HG03135 (cell line): ENCODE measurements at regions not wholly inside any gene's neighbourhood (a gene's known extent, or its start where the extent isn't known, plus 50 kb on each side); places are given as distances from the start of the nearest gene placed in this dataset.

Experiments
- ATAC-seq: cut with Tn5 transposase; IDR thresholded peaks from one replicate; pipeline ENCODE4 v1.9.1; 2021; ENCODE audit warnings: mild to moderate bottlenecking, moderate library complexity; ENCODE audit not compliant: unreplicated experiment

DNA sequence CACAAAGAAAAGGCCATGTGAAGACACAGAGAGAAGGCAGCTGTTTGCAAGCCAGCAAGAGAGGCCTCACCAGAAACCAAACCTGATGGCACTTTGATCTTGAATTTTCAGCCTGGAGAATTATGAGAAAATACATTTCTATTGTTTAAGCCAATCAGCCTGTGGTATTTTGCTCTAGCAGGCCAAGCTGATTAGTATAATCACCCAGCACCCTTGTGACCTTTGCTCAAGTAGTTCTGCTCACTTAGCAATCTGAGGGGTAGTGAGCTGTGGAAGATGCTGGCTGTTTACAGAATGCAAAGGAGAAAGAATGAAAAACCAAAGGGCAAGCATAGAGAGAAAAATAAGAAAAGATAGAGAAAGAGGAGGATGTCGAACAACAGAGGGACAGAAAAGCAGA is 396.4 kb upstream of the BOD1L1 start:
- ATAC-seq, result no peak

DNA sequence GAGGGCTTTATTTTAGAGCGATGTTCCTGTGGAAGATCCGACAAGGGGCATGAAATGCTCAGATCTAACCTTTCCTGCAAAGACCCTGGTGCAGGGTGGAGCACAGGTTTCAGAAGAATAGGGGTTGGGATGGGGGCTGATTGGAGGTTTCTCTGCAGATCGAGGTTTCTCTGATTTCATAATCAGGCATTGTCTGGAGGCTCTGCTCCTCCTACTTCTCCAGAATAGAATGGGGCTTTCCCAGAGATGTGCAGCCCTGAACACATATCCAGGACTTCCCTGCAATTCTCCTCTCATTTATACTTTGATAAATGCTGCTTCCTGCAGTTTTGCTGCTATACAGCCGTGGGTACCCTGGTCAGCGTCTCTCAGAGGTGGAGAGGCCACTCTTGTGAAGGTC is 397.6 kb upstream of the BOD1L1 start:
- ATAC-seq, result no peak

DNA sequence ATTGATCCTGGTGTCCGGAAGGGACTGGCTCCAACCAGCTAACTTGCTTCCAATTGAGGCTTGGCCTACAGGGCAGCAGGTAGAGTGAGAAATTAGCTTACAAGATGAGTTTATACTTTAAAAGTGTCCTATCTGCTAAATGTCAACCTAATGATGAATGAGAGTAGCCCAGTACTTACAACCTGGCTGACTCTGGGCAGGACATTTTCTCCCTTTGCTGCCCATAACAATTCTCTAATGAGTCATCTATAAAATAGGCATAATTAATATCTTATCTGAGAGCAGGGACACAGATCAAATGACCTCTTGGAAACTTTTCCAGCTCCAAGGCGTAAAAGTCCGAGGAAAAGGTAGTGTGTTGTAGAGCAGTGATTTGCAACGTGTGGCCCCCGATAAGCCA is 398.4 kb upstream of the BOD1L1 start:
- ATAC-seq, result no peak

DNA sequence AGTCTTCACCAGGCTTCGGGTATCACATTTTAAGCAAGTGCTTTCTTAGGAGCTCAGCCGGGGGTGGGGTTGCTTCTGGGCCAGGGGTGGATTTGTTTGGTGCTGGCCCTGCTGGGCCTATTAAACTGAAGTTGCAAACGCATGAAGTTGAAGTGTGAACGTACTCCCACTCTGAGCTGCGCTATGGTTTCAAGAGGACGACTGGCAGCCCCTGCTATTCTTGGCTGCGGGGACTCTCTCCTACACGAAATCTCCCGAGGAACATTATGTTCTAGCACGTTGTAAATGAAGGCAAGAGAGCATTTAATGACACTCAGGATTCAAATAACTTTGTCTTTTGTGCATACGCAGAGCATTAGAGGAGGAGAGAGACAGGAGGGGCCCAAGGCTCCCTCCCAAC is 401.3 kb upstream of the BOD1L1 start:
- ATAC-seq, result no peak

DNA sequence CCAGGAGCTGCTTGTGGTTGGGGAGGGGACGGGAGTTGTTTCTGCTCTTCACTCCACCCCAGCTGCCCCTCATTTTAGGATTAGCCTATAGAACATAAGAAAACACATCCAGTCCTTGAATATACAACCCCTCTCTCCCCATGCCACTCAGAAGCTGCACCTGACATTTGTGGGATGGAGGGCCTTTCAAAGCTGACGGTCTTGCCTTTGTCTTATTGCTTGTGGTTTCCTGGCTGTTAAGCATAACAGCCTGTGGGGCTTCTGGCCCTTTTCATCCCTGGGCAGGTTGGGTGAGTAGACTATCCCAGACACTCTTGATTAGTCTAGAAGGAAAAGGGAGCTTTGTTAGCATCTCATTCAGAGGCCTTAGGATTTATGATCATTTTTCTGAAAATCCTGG is 407.6 kb upstream of the BOD1L1 start:
- no peak for ATAC-seq

DNA sequence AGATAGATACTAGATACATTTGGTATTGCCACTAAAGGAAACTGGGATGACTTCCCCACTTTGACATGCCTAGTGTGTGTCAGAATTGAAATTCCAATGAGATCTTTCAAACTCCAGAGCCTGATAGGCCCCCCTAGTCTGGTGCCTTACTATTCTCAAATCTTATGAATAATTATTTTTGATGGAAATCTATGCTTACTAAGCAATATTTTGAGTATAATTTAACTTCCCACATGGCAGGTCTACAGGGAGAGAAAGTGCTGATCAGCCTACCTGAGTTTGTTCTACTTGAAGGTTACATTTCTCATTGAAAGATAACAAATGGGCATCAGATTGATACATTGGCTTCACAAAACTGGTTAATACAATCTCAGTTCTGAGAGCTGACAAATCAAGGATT is 415.7 kb upstream of the BOD1L1 start:
- ATAC-seq, result no peak

DNA sequence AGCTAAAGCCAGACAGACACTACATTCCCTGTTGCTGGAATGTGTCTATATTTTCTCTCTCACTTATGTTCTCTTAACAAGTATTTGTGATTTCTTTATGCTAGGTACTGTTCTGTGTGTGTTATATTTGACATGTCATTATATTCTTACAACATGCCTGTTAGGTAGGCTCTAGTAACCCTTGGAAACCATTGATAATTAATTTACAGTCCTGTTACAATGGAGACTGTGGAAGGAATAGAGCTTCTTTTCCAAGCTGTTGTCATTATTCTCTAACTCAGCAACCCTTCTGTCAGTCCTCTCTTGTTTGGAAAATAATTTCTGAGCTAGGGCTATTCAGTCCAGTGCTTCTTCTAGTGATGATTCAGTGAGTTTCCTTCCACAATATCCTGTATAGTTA is 419.1 kb upstream of the BOD1L1 start:
- no peak for ATAC-seq

DNA sequence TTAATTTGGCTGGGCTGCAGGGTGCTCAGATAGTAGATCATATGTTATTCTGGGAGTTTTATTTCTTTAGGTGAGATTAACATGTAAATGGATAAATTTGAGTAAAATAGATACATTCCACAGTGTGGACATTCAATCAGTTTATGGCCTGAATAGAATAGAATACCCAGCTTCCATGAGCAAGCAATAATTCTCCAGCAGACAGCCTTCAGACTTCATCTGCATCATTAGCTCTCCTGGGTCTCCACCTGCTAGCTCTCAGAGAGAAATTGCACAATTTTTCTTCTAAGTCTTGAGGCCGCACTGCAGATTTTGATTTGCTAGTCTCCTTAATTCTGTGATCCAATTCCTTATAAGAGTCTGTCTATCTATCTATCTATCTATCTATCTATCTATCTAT is 420.3 kb upstream of the BOD1L1 start:
- ATAC-seq, result no peak

DNA sequence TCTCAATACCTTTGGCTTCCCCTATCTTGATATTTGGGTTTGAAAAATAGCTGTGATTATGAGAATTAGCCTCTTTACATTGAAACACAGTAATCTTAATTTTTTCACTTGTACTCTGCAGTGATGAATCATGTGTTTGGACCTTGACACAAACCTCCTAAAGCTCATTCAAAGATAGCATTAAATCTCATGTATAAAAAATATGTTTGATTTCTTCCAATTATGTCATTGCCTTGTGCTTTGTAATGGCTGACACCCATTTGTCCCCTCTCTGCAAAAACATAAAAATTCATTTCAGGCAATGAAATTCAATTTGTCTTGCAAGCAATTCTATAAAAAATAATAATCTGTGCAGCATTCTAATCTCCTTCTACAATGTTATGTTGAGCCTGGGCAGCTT is 422.4 kb upstream of the BOD1L1 start:
- no peak for ATAC-seq

DNA sequence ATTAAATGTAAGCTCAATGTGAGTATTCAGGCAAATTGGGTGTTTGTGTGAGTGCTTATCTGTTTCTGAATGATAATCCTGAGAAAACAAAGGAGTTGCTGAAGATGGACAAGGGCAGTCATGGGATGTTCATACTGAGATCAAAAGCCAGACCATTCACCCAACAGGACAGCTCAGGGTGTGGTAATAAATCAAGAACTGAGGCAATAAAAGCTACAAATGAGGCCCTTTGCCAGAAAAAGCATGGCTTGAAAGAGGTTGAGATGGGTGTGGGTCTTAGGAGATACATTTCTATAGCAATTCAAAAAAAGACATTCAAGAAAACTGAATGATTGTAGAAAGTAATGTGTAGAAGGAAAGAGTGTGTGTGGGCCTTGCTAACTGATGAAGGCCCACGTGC is 425.8 kb upstream of the BOD1L1 start:
- ATAC-seq, result no peak

DNA sequence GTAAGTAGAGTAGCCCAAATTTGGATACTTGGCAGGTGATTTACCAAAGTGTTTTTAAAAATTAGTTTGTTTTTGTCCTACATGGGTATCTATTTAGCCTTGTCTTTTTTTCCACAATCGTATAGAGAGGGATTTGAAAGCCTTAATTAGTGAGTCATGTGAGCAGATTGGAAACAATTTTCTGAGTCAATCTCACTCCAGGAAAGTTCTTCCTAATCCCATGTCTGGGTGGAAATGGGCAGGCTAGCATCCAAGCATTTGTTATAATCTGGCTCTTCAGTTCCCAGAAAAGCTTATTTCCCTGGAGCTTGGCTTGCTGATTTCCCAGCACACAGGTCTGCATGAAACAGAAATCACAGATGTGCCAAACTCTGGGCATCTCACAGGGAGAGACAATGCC is 426.9 kb upstream of the BOD1L1 start:
- ATAC-seq, result no peak

DNA sequence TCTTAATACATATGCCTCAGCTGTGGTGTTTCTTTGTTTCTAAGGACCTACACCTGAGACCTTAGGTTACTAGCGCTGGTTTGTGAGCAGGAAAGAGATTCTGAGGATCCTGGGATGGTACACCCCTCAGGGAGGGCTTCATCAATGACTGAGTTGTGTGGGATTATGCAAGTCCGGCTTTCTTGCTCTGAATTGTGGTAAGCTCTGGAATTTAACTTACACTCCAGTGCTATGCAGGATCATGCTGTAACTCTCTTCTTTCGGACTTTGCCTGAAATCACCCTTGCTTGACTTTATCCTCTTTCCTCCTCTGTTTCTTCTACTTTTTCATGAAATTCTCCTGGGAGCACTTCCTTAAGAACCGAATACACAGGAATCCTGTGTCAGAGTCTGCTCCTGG is 431.5 kb upstream of the BOD1L1 start:
- ATAC-seq, result no peak

DNA sequence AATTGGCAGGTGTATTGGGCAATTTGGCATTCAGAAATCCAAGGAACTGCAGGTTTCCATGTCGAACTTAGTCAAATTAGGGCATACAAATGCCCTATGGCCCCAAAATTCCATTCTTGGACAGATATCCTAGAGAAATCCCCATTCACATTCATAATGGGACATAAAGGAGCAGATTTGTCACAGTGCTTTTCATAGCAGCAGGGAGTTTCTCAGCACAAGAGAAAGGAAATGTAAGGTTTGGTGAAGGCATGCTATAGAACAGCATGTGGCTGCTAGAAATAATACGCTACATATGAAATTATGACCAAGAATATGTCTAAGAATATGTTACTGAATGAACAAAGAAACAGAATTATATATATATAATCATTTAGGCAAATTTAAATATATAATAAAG is 437.5 kb upstream of the BOD1L1 start:
- no peak for ATAC-seq

DNA sequence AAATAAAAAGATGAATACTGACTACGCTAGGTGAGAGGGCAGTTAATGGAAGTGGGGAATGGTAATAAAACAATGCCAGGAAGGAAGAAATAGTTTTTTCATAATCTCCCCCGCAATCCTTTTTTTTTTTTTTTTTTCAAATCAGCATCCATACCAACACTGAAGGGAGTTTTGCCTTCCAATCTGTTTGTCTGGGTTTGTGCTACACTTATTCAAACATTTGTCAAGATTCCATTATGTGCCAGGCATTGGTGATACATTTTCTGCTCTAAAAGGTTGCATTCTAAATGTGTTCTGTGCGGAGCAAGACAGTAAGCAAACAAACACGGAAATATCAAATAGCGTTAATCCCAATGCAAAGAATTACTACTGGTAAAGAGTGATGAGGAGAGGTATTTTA is 437.9 kb upstream of the BOD1L1 start:
- no peak for ATAC-seq

DNA sequence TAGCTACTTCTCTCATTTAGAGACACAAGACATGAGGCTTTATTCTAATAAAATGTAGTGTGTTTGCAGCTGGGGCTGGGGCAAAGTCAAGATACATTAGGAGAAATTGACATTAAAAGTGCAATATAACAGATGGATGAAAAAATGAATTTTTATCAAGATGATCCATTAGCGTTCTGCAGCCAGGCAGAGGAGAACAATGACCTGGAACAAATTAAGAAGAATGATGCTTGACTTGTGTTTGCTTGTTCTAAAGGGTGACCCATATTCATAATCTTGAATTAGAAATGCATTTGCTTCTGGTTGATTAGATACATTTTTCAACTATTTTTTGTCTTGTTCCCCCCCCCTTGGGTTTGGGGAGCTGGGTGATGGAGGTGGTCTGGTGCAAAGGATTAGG is 439.5 kb upstream of the BOD1L1 start:
- no peak for ATAC-seq

DNA sequence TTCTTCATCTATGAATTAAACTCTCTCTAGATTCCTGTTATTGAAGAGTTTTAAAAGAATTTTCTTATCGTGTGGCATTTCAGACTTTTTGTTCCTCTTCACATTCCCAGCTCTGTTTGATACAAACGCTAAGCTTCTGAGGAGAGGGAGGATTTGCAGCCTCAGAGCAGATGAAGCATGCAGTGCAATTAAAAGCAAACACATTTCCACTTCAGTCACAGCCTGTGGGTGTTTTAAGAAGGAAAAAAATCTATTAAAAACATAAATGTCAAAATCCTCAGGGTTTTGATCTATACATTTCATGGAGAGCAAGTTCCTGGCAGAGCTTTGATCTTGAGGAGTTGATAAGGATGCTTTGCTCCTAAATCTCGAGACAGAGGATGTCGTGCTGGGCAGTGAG is 442.4 kb upstream of the BOD1L1 start:
- no peak for ATAC-seq

DNA sequence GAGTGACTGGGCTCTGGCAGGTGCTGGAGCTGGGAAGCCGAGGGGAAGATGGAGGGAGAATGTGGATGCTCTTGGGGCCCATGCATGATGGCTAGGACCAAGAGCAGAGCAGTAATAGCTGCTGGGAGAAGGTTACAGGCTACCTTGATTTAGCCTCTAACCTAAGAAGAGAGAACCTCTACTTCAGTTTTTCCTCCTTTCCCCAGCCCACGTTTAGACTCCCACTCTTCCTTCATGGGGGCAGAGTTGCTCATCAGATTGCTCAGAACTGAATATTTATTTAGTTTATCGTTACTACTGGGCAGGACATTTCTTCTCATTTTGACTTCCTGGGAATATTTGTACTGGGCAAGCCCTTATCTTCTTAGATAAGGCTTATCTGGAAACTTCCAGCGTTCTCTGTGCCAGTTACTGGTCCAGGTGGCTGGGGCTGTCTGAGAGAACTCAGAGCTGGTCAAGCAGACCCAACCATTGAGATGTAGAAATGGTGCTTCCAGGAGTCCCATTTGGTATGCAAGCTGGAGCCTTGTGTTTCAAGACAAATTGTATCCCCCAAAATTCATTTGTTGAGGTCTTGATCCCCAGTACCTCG is 442.9 kb upstream of the BOD1L1 start:
- ATAC-seq, result no peak

DNA sequence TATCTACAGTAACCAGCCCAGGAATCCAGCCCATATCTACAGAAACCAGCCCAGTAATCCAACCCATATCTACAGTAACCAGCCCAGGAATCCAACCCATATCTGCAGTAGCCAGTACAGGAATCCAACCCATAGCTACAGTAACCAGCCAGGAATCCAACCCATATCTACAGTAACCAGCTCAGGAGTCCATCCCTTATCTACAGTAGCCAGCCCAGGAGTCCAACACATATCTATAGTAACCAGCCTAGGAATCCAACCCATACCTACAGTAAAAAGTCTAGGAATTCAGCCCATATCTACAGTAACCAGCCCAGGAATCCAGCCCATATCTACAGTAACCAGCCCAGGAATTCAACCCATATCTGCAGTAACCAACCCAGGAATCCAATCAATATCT is 445.0 kb upstream of the BOD1L1 start:
- no peak for ATAC-seq

DNA sequence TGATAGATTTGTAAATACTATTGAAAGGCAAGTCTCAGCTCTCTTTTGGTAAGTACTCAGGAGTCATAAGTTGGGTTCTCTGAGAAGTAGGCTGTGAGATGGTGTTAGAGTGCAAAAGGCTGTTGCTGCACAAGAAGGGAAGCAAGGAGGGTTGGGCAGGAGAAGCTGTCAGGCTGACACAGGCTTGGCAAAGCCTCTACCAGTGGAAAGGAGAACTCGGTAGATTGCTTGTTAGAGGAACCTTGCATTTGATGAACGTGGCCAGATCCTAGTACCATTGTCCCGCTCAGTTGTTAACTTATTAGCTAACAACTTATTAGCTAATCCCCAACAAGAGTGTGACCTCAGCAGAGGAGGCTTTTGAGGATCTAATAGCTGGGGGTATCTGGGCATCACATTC is 449.3 kb upstream of the BOD1L1 start:
- ATAC-seq, result no peak

DNA sequence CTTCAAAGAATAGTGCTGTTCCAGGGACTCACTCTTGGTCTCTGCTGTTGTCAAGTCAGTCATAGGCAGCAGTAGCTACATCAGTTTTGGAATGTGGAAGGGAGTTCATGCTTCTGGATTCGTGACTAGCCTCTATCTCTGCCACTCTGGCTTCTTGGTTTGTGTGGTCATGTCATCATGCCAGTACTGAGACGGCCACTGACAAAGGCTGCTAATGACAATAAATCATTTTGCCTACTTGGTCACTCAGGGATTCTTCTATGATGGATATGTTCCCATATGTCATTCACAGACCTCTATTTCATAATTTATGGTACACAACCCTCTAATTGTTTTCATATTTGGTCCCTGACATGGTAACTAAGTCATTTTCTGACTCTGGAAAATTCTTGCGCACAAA is 450.8 kb upstream of the BOD1L1 start:
- ATAC-seq, result no peak

DNA sequence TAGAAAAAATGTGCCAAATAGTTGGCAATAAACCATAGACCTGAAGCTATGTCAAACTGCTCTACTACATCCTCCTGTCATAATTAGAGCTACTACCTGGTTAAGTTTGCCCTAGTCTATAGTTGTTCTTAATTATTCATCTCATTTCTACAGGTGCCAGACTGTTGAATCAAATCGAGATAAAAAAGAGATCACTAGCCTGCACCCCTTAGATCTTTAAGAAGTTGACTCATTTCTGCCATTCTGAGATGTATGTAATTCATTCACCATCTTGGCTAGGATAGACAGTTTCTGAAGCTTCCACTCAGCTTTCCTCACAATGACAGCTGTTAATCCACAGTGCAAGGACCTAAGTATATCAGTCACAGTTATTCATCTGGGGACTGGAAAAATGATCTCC is 452.1 kb upstream of the BOD1L1 start:
- ATAC-seq, result no peak

DNA sequence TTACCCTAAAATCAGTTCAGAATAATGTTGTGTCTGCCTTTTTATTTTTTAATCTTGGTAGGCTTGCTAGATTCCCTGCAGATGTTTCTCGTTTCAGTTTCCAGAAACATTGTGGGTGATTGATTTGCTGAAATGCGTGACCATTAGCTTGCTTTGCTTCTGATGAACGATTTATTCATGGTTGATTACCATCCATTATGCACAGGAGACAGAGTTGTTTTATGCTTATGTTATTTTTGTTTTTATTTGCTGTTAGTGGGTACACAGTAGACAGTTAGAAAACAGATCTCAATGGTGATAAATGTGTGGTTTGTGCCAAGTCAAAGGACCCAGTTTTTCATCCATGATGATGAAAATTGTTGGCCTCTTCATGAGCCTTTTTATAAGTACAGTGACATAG is 455.6 kb upstream of the BOD1L1 start:
- no peak for ATAC-seq

DNA sequence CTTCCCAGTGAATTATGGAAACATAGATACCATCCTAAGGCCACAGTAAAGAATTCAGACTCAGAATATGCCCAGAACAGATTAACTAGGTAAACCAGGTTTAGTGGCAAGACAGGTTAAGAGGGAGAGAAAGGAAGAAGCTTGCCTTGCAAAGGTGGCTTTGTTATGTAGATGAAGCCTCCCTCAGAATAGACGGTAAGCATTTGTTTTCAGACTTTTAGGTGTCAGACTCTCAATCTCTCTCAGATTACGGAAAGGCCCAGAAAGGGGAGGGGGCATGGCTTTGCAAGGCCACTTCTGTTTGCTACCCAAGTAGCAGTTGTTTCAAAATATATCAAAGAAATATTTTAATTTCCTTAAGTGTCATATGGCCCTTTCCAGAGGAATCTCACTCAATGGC is 457.1 kb upstream of the BOD1L1 start:
- ATAC-seq, result no peak

DNA sequence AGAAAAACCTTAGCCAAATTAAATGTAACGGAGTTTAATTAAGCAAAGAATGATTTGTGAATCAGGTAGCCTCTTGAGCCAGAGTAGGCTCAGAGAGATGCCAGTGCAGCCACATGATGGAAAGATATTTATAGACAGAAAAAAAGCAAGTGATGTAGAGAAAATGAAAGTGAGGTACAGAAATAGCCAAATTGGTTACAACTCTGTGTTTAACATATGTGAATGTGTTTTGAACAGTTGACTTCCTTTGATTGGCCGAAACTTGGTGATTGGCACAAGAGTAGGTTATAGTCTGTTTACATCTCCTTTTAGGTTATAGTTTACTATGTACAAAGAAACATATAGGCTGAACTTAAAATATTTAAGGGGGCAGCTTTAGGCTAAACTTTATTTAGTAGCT is 459.9 kb upstream of the BOD1L1 start:
- no peak for ATAC-seq
